IMR-90 (cell line): ENCODE measurements at regions not wholly inside any gene's neighbourhood (a gene's known extent, or its start where the extent isn't known, plus 50 kb on each side); places are given as distances from the start of the nearest gene placed in this dataset.

ENCODE experiments used
- ATAC-seq: fragments of 200-7000 bp; cut with Tn5 transposase; 2 replicates; pipeline ENCODE4 v1.9.1; 2020; ENCODE audit warnings: low read depth, mild to moderate bottlenecking, moderate library complexity
- BruUV-seq: library from RNA; stranded (reverse); fragments of 400-500 nt; replicated peaks from 2 replicates; lab custom pipeline; 2021; lab: Mats Ljungman, UMichigan
- CTCF ChIA-PET: fragments of 300-600 bp; formaldehyde crosslinking; extraction: SDS; loops from one replicate; lab custom pipeline; 2021; ENCODE audit warnings: antibody characterized with exemption; lab: Yijun Ruan, JAX
- POLR2A ChIA-PET: fragments of 300-600 bp; sonication (Branson Sonifier 250); formaldehyde crosslinking; loops from one replicate; lab custom pipeline; 2022; ENCODE audit warnings: antibody characterized with exemption; ENCODE audit not compliant: unreplicated experiment; lab: Charles Lee
- DNase-seq: peaks from one replicate; pipeline ENCODE4 v3.0.0; 2013
- H2AFZ ChIP-seq: replicated peaks from 2 replicates; pipeline ENCODE3; 2013; ENCODE audit warnings: low read length, mild to moderate bottlenecking; ENCODE audit not compliant: poor library complexity
- H2AK5ac ChIP-seq: 2 replicates; pipeline ENCODE4 v1.6.1; 2013; ENCODE audit warnings: low read depth, low read length, inconsistent platforms
- H2AK9ac ChIP-seq: replicated peaks from 2 replicates; pipeline ENCODE3; 2013; ENCODE audit warnings: mild to moderate bottlenecking, low read depth, low read length, moderate library complexity; ENCODE audit not compliant: poor library complexity
- H2BK120ac ChIP-seq: 2 replicates; pipeline ENCODE4 v1.6.1; 2013; ENCODE audit warnings: low read depth, low read length, inconsistent platforms
- H2BK15ac ChIP-seq: 3 replicates; pipeline ENCODE4 v1.6.1; 2013; ENCODE audit warnings: low read depth, low read length, inconsistent platforms
- H2BK20ac ChIP-seq: 2 replicates; pipeline ENCODE4 v1.6.1; 2013; ENCODE audit warnings: low read depth, mild to moderate bottlenecking, inconsistent platforms, low read length, moderate library complexity
- H2BK5ac ChIP-seq: 2 replicates; pipeline ENCODE4 v1.6.1; 2013; ENCODE audit warnings: mild to moderate bottlenecking, low read depth, low read length, inconsistent platforms; ENCODE audit not compliant: poor library complexity, severe bottlenecking
- H3K14ac ChIP-seq: replicated peaks from 2 replicates; pipeline ENCODE4 v1.6.1; 2013; ENCODE audit warnings: low read depth, low read length, inconsistent platforms
- H3K18ac ChIP-seq: 2 replicates; pipeline ENCODE4 v1.6.1; 2013; ENCODE audit warnings: low read depth, low read length, control low read depth
- H3K23ac ChIP-seq: 2 replicates; pipeline ENCODE4 v1.6.1; 2013; ENCODE audit warnings: low read depth, low read length, inconsistent platforms
- H3K27ac ChIP-seq: 2 replicates; pipeline ENCODE4 v1.5.1; 2013; ENCODE audit warnings: mild to moderate bottlenecking, control low read depth, low read length; ENCODE audit not compliant: insufficient read depth
- H3K27me3 ChIP-seq: 2 replicates; pipeline ENCODE4 v1.6.1; 2013; ENCODE audit warnings: low read length; ENCODE audit not compliant: control insufficient read depth, insufficient read depth
- H3K36me3 ChIP-seq: 2 replicates; pipeline ENCODE4 v1.6.1; 2013; ENCODE audit warnings: low read length, mixed read lengths; ENCODE audit not compliant: control insufficient read depth, insufficient read depth
- H3K4ac ChIP-seq: 2 replicates; pipeline ENCODE4 v1.6.1; 2013; ENCODE audit warnings: low read depth, low read length, inconsistent platforms
- H3K4me1 ChIP-seq: 2 replicates; pipeline ENCODE4 v1.6.1; 2013; ENCODE audit warnings: low read length, mixed read lengths; ENCODE audit not compliant: control insufficient read depth, insufficient read depth
- H3K4me2 ChIP-seq: 2 replicates; pipeline ENCODE4 v1.6.1; 2013; ENCODE audit warnings: low read depth, mild to moderate bottlenecking, control low read depth, low read length, moderate library complexity
- H3K4me3 ChIP-seq: 2 replicates; pipeline ENCODE4 v1.5.1; 2013; ENCODE audit warnings: low read depth, mild to moderate bottlenecking, control low read depth, low read length, moderate library complexity; ENCODE audit not compliant: insufficient read depth
- H3K56ac ChIP-seq: 2 replicates; pipeline ENCODE4 v1.6.1; 2013; ENCODE audit warnings: low read length, inconsistent platforms; ENCODE audit not compliant: insufficient read depth; ENCODE audit errors: extremely low read depth
- H3K79me1 ChIP-seq, 2 experiments: 2 replicates each; pipeline ENCODE4 v1.6.1; 2013; ENCODE audit warnings: low read length in 2 of 2, inconsistent platforms in 1 of 2, low read depth in 1 of 2
- H3K9ac ChIP-seq: 2 replicates; pipeline ENCODE4 v1.6.1; 2013; ENCODE audit warnings: low read depth, low read length, control low read depth
- H3K9me1 ChIP-seq: 2 replicates; pipeline ENCODE4 v1.6.1; 2013; ENCODE audit warnings: low read length, inconsistent platforms; ENCODE audit not compliant: insufficient read depth
- H3K9me3 ChIP-seq: 2 replicates; pipeline ENCODE4 v1.6.1; 2013; ENCODE audit warnings: low read length; ENCODE audit not compliant: control insufficient read depth, insufficient read depth
- H4K20me1 ChIP-seq: 2 replicates; pipeline ENCODE4 v1.6.1; 2013; ENCODE audit warnings: low read length, inconsistent platforms; ENCODE audit not compliant: insufficient read depth
- H4K5ac ChIP-seq: 2 replicates; pipeline ENCODE4 v1.6.1; 2013; ENCODE audit warnings: mild to moderate bottlenecking, low read depth, low read length, control low read depth
- H4K8ac ChIP-seq, 2 experiments: 2 replicates each; pipeline ENCODE4 v1.6.1; 2013; ENCODE audit warnings: low read depth in 2 of 2, low read length in 2 of 2, control low read depth in 1 of 2, inconsistent platforms in 1 of 2
- H4K91ac ChIP-seq: 2 replicates; pipeline ENCODE4 v1.6.1; 2013; ENCODE audit warnings: low read depth, low read length, inconsistent platforms; ENCODE audit not compliant: insufficient read depth
- CHD1 ChIP-seq: IDR thresholded peaks from 2 replicates; pipeline ENCODE4 v1.6.1; 2012; ENCODE audit warnings: low read depth, low read length, improper control_type of control experiment
- CTCF ChIP-seq: conservative IDR thresholded peaks from 2 replicates; pipeline ENCODE4 v1.5.1; 2012; ENCODE audit warnings: mild to moderate bottlenecking, low read depth, low read length, improper control_type of control experiment
- FOS ChIP-seq: fragments of 150-350 bp; IDR thresholded peaks from 2 replicates; pipeline ENCODE4 v1.6.1; 2016; ENCODE audit warnings: low read depth, low read length
- MAFK ChIP-seq: IDR thresholded peaks from 2 replicates; pipeline ENCODE4 v1.6.1; 2012; ENCODE audit warnings: low read depth, low read length, improper control_type of control experiment
- MXI1 ChIP-seq: IDR thresholded peaks from 2 replicates; pipeline ENCODE4 v1.6.1; 2012; ENCODE audit warnings: low read depth, mild to moderate bottlenecking, low read length, moderate library complexity, borderline replicate concordance
- NFE2L2 ChIP-seq: fragments of 150-350 bp; IDR thresholded peaks from 2 replicates; pipeline ENCODE4 v1.6.1; 2016; ENCODE audit warnings: low read depth, mild to moderate bottlenecking, low read length
- RCOR1 ChIP-seq: IDR thresholded peaks from 2 replicates; pipeline ENCODE4 v1.6.1; 2012; ENCODE audit warnings: mild to moderate bottlenecking, low read length, improper control_type of control experiment; ENCODE audit not compliant: insufficient replicate concordance
- RFX5 ChIP-seq: IDR thresholded peaks from 2 replicates; pipeline ENCODE4 v1.8.0; 2012; ENCODE audit warnings: low read depth, mild to moderate bottlenecking, low read length, moderate library complexity
- USF2 ChIP-seq: fragments of 150-350 bp; IDR thresholded peaks from 2 replicates; pipeline ENCODE4 v1.6.1; 2017; ENCODE audit warnings: mild to moderate bottlenecking, antibody characterized with exemption, low read length, low read depth
- WGBS, 2 experiments: methylation state at CpG; one replicate each; pipeline versions ENCODE4 v1.1.5 to v1.1.7; 2013; ENCODE audit warnings: missing lambda C conversion rate in 2 of 2; ENCODE audit not compliant: insufficient read length in 1 of 2; ENCODE audit errors: extremely low coverage in 2 of 2; 5-methylcytosine and 5-hydroxymethylcytosine counted together
- dilution Hi-C: fragments of 300-500 bp; cut with HindIII; formaldehyde crosslinking; loops from one replicate; pipeline ENCODE4 v1.14.3; 2018; ENCODE audit warnings: low sequenced_read_pairs; ENCODE audit not compliant: unreplicated experiment
- in situ Hi-C: fragments of 300-500 bp; cut with MboI; formaldehyde crosslinking; loops from 3 replicates; pipeline ENCODE4 v1.14.3; 2019; ENCODE audit warnings: low sequenced_read_pairs, inconsistent platforms, mixed read lengths
- intact Hi-C: fragments of 100-400 bp; cut with micrococcal nuclease; formaldehyde crosslinking; loops from 2 replicates; pipeline ENCODE4 v1.10.0; 2022

GRCh38 chr2:146468578-146468977, 1376.3 kb upstream of the ACVR2A start:
- H2BK15ac ChIP-seq: no peak overlapping the region
- WGBS, 2 experiments: no CpG with 5 or more reads among the region's 3 CpGs
- no peaks in the 10 kb centered on the region for H3K27me3 ChIP-seq
- ATAC-seq: no peak
- H3K18ac ChIP-seq: no peak overlapping the region
- no peak overlapping the region for H4K8ac ChIP-seq
- no peaks in the 10 kb centered on the region for H4K20me1 ChIP-seq
- no peak overlapping the region for H3K27ac ChIP-seq
- no peak overlapping the region for H3K4me2 ChIP-seq
- H3K4ac ChIP-seq: no peak overlapping the region
- no peak overlapping the region for H3K9ac ChIP-seq
- H3K79me1 ChIP-seq: no peaks in the 10 kb centered on the region
- no peaks in the 10 kb centered on the region for H3K9me3 ChIP-seq
- no peak overlapping the region for H2BK120ac ChIP-seq
- H3K23ac ChIP-seq: no peak overlapping the region
- H3K36me3 ChIP-seq: no peaks in the 10 kb centered on the region
- ChIA-PET CTCF (no interaction called here), POLR2A (no interaction called here)
- dilution Hi-C loops: no loop called here
- no peak overlapping the region for H2AK9ac ChIP-seq
- no TSS peak for BruUV-seq
- DNase-seq: no peak
- no peaks in the 10 kb centered on the region for H3K9me1 ChIP-seq
- no peak overlapping the region for H4K5ac ChIP-seq
- H3K4me1 ChIP-seq: no peaks in the 10 kb centered on the region
- no peak overlapping the region for H4K91ac ChIP-seq
- no peak overlapping the region for H2BK20ac ChIP-seq
- no peak overlapping the region for H3K14ac ChIP-seq
- TF ChIP-seq RCOR1 (no peak), MXI1 (no peak), USF2 (no peak), CTCF (no peak), FOS (no peak), NFE2L2 (no peak), CHD1 (no peak), MAFK (no peak), RFX5 (no peak)
- in situ Hi-C loops: no loop called here
- H3K4me3 ChIP-seq: no peak overlapping the region
- no peak overlapping the region for H2BK5ac ChIP-seq
- H2AFZ ChIP-seq: no peak overlapping the region
- no peak overlapping the region for H3K56ac ChIP-seq
- intact Hi-C loops: no loop called here
- H2AK5ac ChIP-seq: no peak overlapping the region
